ENCODE measurements at regions not wholly inside any gene's neighbourhood (a gene's known extent, or its start where the extent isn't known, plus 50 kb on each side); places are given as distances from the start of the nearest gene placed in this dataset.

GRCh38 chr7:142528608-142529408 is 220.5 kb upstream of the PRSS1 start:
- Histone ChIP-seq H3K4me3 (ENCODE audit: low read length, poor library complexity, severe bottlenecking) (no peak overlapping the region), H3K4me2 (ENCODE audit: low read depth, low read length, poor library complexity, severe bottlenecking) (no peak overlapping the region), H3F3A (ENCODE audit: low read depth) (no peaks in the 10 kb centered on the region), H3K79me2 (ENCODE audit: insufficient read depth, low read length) (no peaks in the 10 kb centered on the region), H3K27me3 (ENCODE audit: insufficient read depth, low read length, poor library complexity, severe bottlenecking) (no peaks in the 10 kb centered on the region), H3K9ac (ENCODE audit: low read depth, low read length, poor library complexity, severe bottlenecking) (no peak overlapping the region), H4K20me1 (ENCODE audit: insufficient read depth, low read length, poor library complexity, severe bottlenecking) (no peaks in the 10 kb centered on the region), H3K36me3 (ENCODE audit: insufficient read depth, low read length) (no peaks in the 10 kb centered on the region), H3K9me2 (replicated peaks; ENCODE audit: low read depth, low read length) (no peaks in the 10 kb centered on the region), H2AFZ (ENCODE audit: low read length) (no peak overlapping the region), H3K9me3 (ENCODE audit: insufficient read depth, low read depth, low read length) (no peaks in the 10 kb centered on the region), H3K4me1 (ENCODE audit: insufficient read depth, low read length, poor library complexity, severe bottlenecking) (peaks cover 3% of the 10 kb centered on the region)
- TF ChIP-seq EZH2phosphoT487 (IDR thresholded peaks at IDR 0.05; ENCODE audit: borderline replicate concordance), result no peak
- TF ChIP-seq, protein P1, sequence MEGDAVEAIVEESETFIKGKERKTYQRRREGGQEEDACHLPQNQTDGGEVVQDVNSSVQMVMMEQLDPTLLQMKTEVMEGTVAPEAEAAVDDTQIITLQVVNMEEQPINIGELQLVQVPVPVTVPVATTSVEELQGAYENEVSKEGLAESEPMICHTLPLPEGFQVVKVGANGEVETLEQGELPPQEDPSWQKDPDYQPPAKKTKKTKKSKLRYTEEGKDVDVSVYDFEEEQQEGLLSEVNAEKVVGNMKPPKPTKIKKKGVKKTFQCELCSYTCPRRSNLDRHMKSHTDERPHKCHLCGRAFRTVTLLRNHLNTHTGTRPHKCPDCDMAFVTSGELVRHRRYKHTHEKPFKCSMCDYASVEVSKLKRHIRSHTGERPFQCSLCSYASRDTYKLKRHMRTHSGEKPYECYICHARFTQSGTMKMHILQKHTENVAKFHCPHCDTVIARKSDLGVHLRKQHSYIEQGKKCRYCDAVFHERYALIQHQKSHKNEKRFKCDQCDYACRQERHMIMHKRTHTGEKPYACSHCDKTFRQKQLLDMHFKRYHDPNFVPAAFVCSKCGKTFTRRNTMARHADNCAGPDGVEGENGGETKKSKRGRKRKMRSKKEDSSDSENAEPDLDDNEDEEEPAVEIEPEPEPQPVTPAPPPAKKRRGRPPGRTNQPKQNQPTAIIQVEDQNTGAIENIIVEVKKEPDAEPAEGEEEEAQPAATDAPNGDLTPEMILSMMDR (conservative IDR thresholded peaks at IDR 0.05; ENCODE audit: low read length), result no peak

DNA sequence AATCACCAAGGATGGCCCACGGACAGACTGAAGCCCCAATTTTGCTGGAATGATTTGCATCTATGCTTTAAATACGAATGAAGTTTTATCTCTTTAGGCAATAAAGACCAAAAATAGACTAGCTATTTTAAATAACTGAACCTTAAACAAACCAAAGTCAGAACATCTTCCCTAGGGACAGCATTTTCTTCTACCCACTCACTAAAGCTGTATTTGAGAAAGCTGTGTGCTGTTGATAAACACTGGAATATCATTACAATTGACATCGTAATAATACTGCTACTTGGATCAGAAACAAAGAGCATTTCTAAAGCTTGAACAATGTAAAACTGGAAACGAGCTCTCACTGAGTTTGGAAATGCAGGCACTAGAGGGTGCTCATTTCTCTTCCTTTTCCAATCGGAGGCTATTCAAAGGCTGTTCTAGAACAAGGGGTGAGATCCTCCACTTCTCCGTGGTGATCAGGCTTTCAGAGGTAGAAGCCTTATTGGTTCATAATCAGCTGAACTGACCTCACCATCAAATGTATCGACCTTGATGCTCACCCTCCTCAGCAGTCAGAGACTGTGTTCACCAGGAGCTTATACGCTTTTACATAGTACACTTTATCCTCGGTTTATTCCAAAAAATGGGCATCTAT is 225.3 kb upstream of the PRSS1 start:
- no peaks in the 10 kb centered on the region for H3K9me2 ChIP-seq (replicated peaks; ENCODE audit: low read depth, low read length)
- H3K9ac ChIP-seq (ENCODE audit: low read depth, low read length, poor library complexity, severe bottlenecking), result no peak overlapping the region
- no peaks in the 10 kb centered on the region for H3F3A ChIP-seq (ENCODE audit: low read depth)
- H3K4me1 ChIP-seq (ENCODE audit: insufficient read depth, low read length, poor library complexity, severe bottlenecking), result peaks cover 22% of the 10 kb centered on the region
- no peak overlapping the region for H3K4me2 ChIP-seq (ENCODE audit: low read depth, low read length, poor library complexity, severe bottlenecking)
- H3K36me3 ChIP-seq (ENCODE audit: insufficient read depth, low read length), result no peaks in the 10 kb centered on the region
- no peak overlapping the region for H3K4me3 ChIP-seq (ENCODE audit: low read length, poor library complexity, severe bottlenecking)
- no peak overlapping the region for H2AFZ ChIP-seq (ENCODE audit: low read length)
- no peaks in the 10 kb centered on the region for H3K79me2 ChIP-seq (ENCODE audit: insufficient read depth, low read length)
- no peaks in the 10 kb centered on the region for H4K20me1 ChIP-seq (ENCODE audit: insufficient read depth, low read length, poor library complexity, severe bottlenecking)
- no peaks in the 10 kb centered on the region for H3K27me3 ChIP-seq (ENCODE audit: insufficient read depth, low read length, poor library complexity, severe bottlenecking)
- no peaks in the 10 kb centered on the region for H3K9me3 ChIP-seq (ENCODE audit: insufficient read depth, low read depth, low read length)
- TF ChIP-seq EZH2phosphoT487 (IDR thresholded peaks at IDR 0.05; ENCODE audit: borderline replicate concordance), result no peak
- TF ChIP-seq, protein P1 (conservative IDR thresholded peaks at IDR 0.05; ENCODE audit: low read length), result peak; percentile 21

- Histone ChIP-seq H3K27me3 (ENCODE audit: insufficient read depth, low read length, poor library complexity, severe bottlenecking) (no peaks in the 10 kb centered on the region), H2AFZ (ENCODE audit: low read length) (no peak overlapping the region), H4K20me1 (ENCODE audit: insufficient read depth, low read length, poor library complexity, severe bottlenecking) (no peaks in the 10 kb centered on the region), H3K36me3 (ENCODE audit: insufficient read depth, low read length) (no peaks in the 10 kb centered on the region), H3F3A (ENCODE audit: low read depth) (no peaks in the 10 kb centered on the region), H3K4me1 (ENCODE audit: insufficient read depth, low read length, poor library complexity, severe bottlenecking) (peaks cover 27% of the 10 kb centered on the region), H3K4me3 (ENCODE audit: low read length, poor library complexity, severe bottlenecking) (no peak overlapping the region), H3K9me2 (replicated peaks; ENCODE audit: low read depth, low read length) (no peaks in the 10 kb centered on the region), H3K9ac (ENCODE audit: low read depth, low read length, poor library complexity, severe bottlenecking) (peak overlapping the region; percentile 27), H3K9me3 (ENCODE audit: insufficient read depth, low read depth, low read length) (no peaks in the 10 kb centered on the region), H3K4me2 (ENCODE audit: low read depth, low read length, poor library complexity, severe bottlenecking) (no peak overlapping the region), H3K79me2 (ENCODE audit: insufficient read depth, low read length) (no peaks in the 10 kb centered on the region)
- TF ChIP-seq EZH2phosphoT487 (IDR thresholded peaks at IDR 0.05; ENCODE audit: borderline replicate concordance), result no peak
Measured at GRCh38 chr7:142522735-142523134, 226.5 kb upstream of the PRSS1 start.

All from Loucy (cell line).